CD4-positive, alpha-beta T cell (primary cell): ENCODE measurements at regions not wholly inside any gene's neighbourhood (a gene's known extent, or its start where the extent isn't known, plus 50 kb on each side); places are given as distances from the start of the nearest gene placed in this dataset.

ENCODE experiments used
- ATAC-seq: fragments of 200-7000 bp; cut with Tn5 transposase; one replicate; pipeline ENCODE4 v1.10.0; 2022; ENCODE audit warnings: mild to moderate bottlenecking; ENCODE audit not compliant: poor library complexity
- CTCF ChIA-PET: fragments of 350-600 bp; sonication (Branson Sonifier 250); formaldehyde crosslinking; loops from one replicate; lab custom pipeline; 2021; ENCODE audit warnings: antibody characterized with exemption, inconsistent platforms; lab: Charles Lee
- POLR2A ChIA-PET: fragments of 350-600 bp; sonication (Branson Sonifier 250); formaldehyde crosslinking; loops from one replicate; lab custom pipeline; 2021; ENCODE audit warnings: antibody characterized with exemption, inconsistent platforms; lab: Charles Lee
- DNase-seq, 14 experiments: peaks; one replicate each; pipeline ENCODE4 v3.0.0-alpha.2; 2013 to 2020; ENCODE audit warnings: mixed read lengths in 2 of 14
- H3K27ac ChIP-seq, 2 donors: one replicate each; pipeline versions ENCODE4 v1.5.1 to v1.7.0; 2013; ENCODE audit warnings: low read length in 2 of 2, low read depth in 1 of 2, mild to moderate bottlenecking in 1 of 2
- H3K27me3 ChIP-seq, 2 experiments: 1 replicate in 1 of 2; 2 replicates in 1 of 2; pipeline versions ENCODE4 v1.6.1 to v1.7.0; 2013; ENCODE audit warnings: low read length in 2 of 2, control low read depth in 1 of 2, mild to moderate bottlenecking in 1 of 2, moderate library complexity in 1 of 2; ENCODE audit not compliant: insufficient read depth in 2 of 2, control insufficient read depth in 1 of 2
- H3K36me3 ChIP-seq: one replicate; pipeline ENCODE4 v1.6.1; 2013; ENCODE audit warnings: low read length, control low read depth; ENCODE audit not compliant: insufficient read depth
- H3K4me1 ChIP-seq: one replicate; pipeline ENCODE4 v1.6.1; 2013; ENCODE audit warnings: low read length, control low read depth; ENCODE audit not compliant: insufficient read depth
- H3K4me3 ChIP-seq: one replicate; pipeline ENCODE4 v1.5.1; 2013; ENCODE audit warnings: mild to moderate bottlenecking, low read length, moderate library complexity
- H3K9me3 ChIP-seq, 2 experiments: 1 replicate in 1 of 2; 2 replicates in 1 of 2; pipeline versions ENCODE4 v1.6.1 to v1.7.0; 2013; ENCODE audit warnings: low read length in 2 of 2, mild to moderate bottlenecking in 2 of 2, control low read depth in 1 of 2, moderate library complexity in 1 of 2; ENCODE audit not compliant: control insufficient read depth in 1 of 2, insufficient read depth in 1 of 2
- H3K27ac Mint-ChIP-seq: one replicate; pipeline ENCODE4 v1.8.0; 2020; ENCODE audit warnings: mixed read lengths
- H3K27me3 Mint-ChIP-seq: one replicate; pipeline ENCODE4 v1.8.0; 2021; ENCODE audit warnings: mixed read lengths
- H3K36me3 Mint-ChIP-seq: one replicate; pipeline ENCODE4 v1.8.0; 2021; ENCODE audit warnings: low read depth, mixed read lengths
- H3K4me1 Mint-ChIP-seq: one replicate; pipeline ENCODE4 v1.8.0; 2021; ENCODE audit warnings: low read depth, mixed read lengths
- H3K4me3 Mint-ChIP-seq: one replicate; pipeline ENCODE4 v1.8.0; 2020; ENCODE audit warnings: mild to moderate bottlenecking, mixed read lengths
- H3K9me3 Mint-ChIP-seq: one replicate; pipeline ENCODE4 v1.8.0; 2020; ENCODE audit warnings: mixed read lengths
- CTCF ChIP-seq: fragments of 200-600 bp; IDR thresholded peaks from one replicate; pipeline ENCODE4 v1.8.0; 2022; ENCODE audit warnings: antibody characterized with exemption, mild to moderate bottlenecking
- intact Hi-C, 2 experiments: fragments of 100-400 bp; cut with DNase I in 1 of 2; cut with micrococcal nuclease in 1 of 2; formaldehyde crosslinking; loops; one replicate each; pipeline versions ENCODE4 v1.15.1 to v1.9.0; 2023 to 2025; cut with DNase I, micrococcal nuclease

- Histone ChIP-seq H3K27me3 (no peaks in the 10 kb centered on the region), H3K4me1 (no peaks in the 10 kb centered on the region), H3K36me3 (no peaks in the 10 kb centered on the region), H3K4me3 (no peak overlapping the region), H3K27ac (no peak overlapping the region), H3K9me3 (peaks cover 0 to 5% of the 10 kb centered on the region in 2 experiments)
- ChIA-PET POLR2A (no interaction called here), CTCF (no interaction called here)
- Mint-ChIP-seq H3K4me1 (no peaks in the 10 kb centered on the region), H3K27ac (no peak overlapping the region), H3K27me3 (no peaks in the 10 kb centered on the region), H3K36me3 (no peaks in the 10 kb centered on the region), H3K9me3 (peaks cover 5% of the 10 kb centered on the region), H3K4me3 (no peak overlapping the region)
- DNase-seq (no peak), ATAC-seq (no peak)
- intact Hi-C loops: no loop called here
- TF ChIP-seq CTCF: no peak
Observed at GRCh38 chr1:216903382-216903740, 180.1 kb upstream of the ESRRG start.

GRCh38 chr1:216902669-216903381 is 179.6 kb upstream of the ESRRG start:
- Mint-ChIP-seq H3K27me3 (no peaks in the 10 kb centered on the region), H3K27ac (no peak overlapping the region), H3K4me3 (no peak overlapping the region), H3K9me3 (peaks cover 5% of the 10 kb centered on the region), H3K4me1 (no peaks in the 10 kb centered on the region), H3K36me3 (no peaks in the 10 kb centered on the region)
- H3K27me3 ChIP-seq: no peaks in the 10 kb centered on the region
- H3K4me1 ChIP-seq: no peaks in the 10 kb centered on the region
- ATAC-seq (no peak), DNase-seq (no peak)
- no peak for TF ChIP-seq CTCF
- H3K4me3 ChIP-seq: no peak overlapping the region
- intact Hi-C loops: no loop called here
- no peaks in the 10 kb centered on the region for H3K36me3 ChIP-seq
- POLR2A ChIA-PET: no interaction called here
- CTCF ChIA-PET: no interaction called here
- H3K9me3 ChIP-seq: peaks cover 0 to 5% of the 10 kb centered on the region in 2 experiments
- H3K27ac ChIP-seq: no peak overlapping the region

- no peak for TF ChIP-seq CTCF
- Mint-ChIP-seq H3K4me1 (no peaks in the 10 kb centered on the region), H3K9me3 (peaks cover 3% of the 10 kb centered on the region), H3K27ac (no peak overlapping the region), H3K27me3 (no peaks in the 10 kb centered on the region), H3K36me3 (no peaks in the 10 kb centered on the region), H3K4me3 (no peak overlapping the region)
- ChIA-PET POLR2A (no interaction called here), CTCF (interaction anchor here (0.9 kb wide), 1 partner anchor 136 kb away, joined by 4 read pairs; no protein-coding TSS in a partner anchor)
- Histone ChIP-seq H3K36me3 (no peaks in the 10 kb centered on the region), H3K27me3 (no peaks in the 10 kb centered on the region), H3K27ac (no peak overlapping the region), H3K4me3 (no peak overlapping the region), H3K4me1 (no peaks in the 10 kb centered on the region), H3K9me3 (peaks cover 0 to 5% of the 10 kb centered on the region in 2 experiments)
- intact Hi-C loops: no loop called here
- DNase-seq (no peak), ATAC-seq (no peak)
Observed at GRCh38 chr1:216900116-216900620, 176.9 kb upstream of the ESRRG start.
